KMS-11 (cell line): ENCODE measurements at regions not wholly inside any gene's neighbourhood (a gene's known extent, or its start where the extent isn't known, plus 50 kb on each side); places are given as distances from the start of the nearest gene placed in this dataset.

ENCODE experiments used
- H2AFZ ChIP-seq: fragments of 200-600 bp; sonication (generic); 2 replicates; pipeline ENCODE4 v1.6.1; 2016; ENCODE audit warnings: antibody characterized with exemption, mixed run types, low read depth
- H3K27ac ChIP-seq: fragments of 200-600 bp; sonication (generic); 2 replicates; pipeline ENCODE4 v1.6.1; 2016; ENCODE audit warnings: mild to moderate bottlenecking, mixed run types
- H3K27me3 ChIP-seq: fragments of 200-600 bp; sonication (generic); 2 replicates; pipeline ENCODE4 v1.6.1; 2017; ENCODE audit warnings: mild to moderate bottlenecking, low read depth, mixed run types, moderate library complexity; ENCODE audit not compliant: insufficient read depth
- H3K36me3 ChIP-seq: fragments of 200-600 bp; sonication (generic); 2 replicates; pipeline ENCODE4 v1.6.1; 2017; ENCODE audit warnings: mild to moderate bottlenecking, mixed run types; ENCODE audit not compliant: insufficient read depth
- H3K4me1 ChIP-seq: fragments of 200-600 bp; sonication (generic); 2 replicates; pipeline ENCODE4 v1.6.1; 2016; ENCODE audit warnings: mild to moderate bottlenecking, low read depth, mixed run types; ENCODE audit not compliant: poor library complexity, severe bottlenecking
- H3K4me2 ChIP-seq: fragments of 200-600 bp; sonication (generic); 2 replicates; pipeline ENCODE4 v1.7.0; 2016; ENCODE audit warnings: mild to moderate bottlenecking, mixed run types
- H3K4me3 ChIP-seq: fragments of 200-600 bp; sonication (generic); IDR thresholded peaks from 2 replicates; pipeline ENCODE4 v1.6.1; 2017; ENCODE audit warnings: low read depth, low read length, mixed read lengths; ENCODE audit not compliant: insufficient read depth
- H3K79me2 ChIP-seq: fragments of 200-600 bp; sonication (generic); 2 replicates; pipeline ENCODE4 v1.6.1; 2016; ENCODE audit warnings: low read depth, mixed run types; ENCODE audit not compliant: insufficient read depth
- H3K9ac ChIP-seq: fragments of 200-600 bp; sonication (generic); 2 replicates; pipeline ENCODE4 v1.6.1; 2016; ENCODE audit warnings: mild to moderate bottlenecking, mixed run types
- H4K20me1 ChIP-seq: fragments of 200-600 bp; sonication (generic); 2 replicates; pipeline ENCODE4 v1.6.1; 2016; ENCODE audit warnings: mild to moderate bottlenecking, mixed run types; ENCODE audit not compliant: insufficient read depth
- CTCF ChIP-seq: fragments of 200-600 bp; sonication (generic); conservative IDR thresholded peaks from 2 replicates; pipeline ENCODE4 v1.6.1; 2017; ENCODE audit warnings: low read depth, mild to moderate bottlenecking, antibody characterized with exemption, low read length, moderate library complexity, mixed read lengths

GRCh38 chr12:115571446-115571845 is 706.0 kb downstream of the MED13L start:
- no peaks in the 10 kb centered on the region for H4K20me1 ChIP-seq
- no peak overlapping the region for H2AFZ ChIP-seq
- H3K27me3 ChIP-seq: no peaks in the 10 kb centered on the region
- no peaks in the 10 kb centered on the region for H3K4me1 ChIP-seq
- H3K27ac ChIP-seq: no peak overlapping the region
- TF ChIP-seq CTCF: no peak
- H3K79me2 ChIP-seq: no peaks in the 10 kb centered on the region
- H3K36me3 ChIP-seq: no peaks in the 10 kb centered on the region
- H3K9ac ChIP-seq: no peak overlapping the region
- no peak overlapping the region for H3K4me2 ChIP-seq
- no peak overlapping the region for H3K4me3 ChIP-seq

- Histone ChIP-seq H3K9ac (no peak overlapping the region), H3K36me3 (no peaks in the 10 kb centered on the region), H3K27ac (no peak overlapping the region), H3K27me3 (no peaks in the 10 kb centered on the region), H3K79me2 (no peaks in the 10 kb centered on the region), H3K4me3 (no peak overlapping the region), H4K20me1 (no peaks in the 10 kb centered on the region), H3K4me2 (no peak overlapping the region), H3K4me1 (no peaks in the 10 kb centered on the region), H2AFZ (no peak overlapping the region)
- TF ChIP-seq CTCF: no peak
Observed at GRCh38 chr12:115571027-115571426, 706.5 kb downstream of the MED13L start.

GRCh38 chr12:115570069-115570777 is 707.3 kb downstream of the MED13L start:
- Histone ChIP-seq H3K4me3 (no peak overlapping the region), H3K27ac (no peak overlapping the region), H3K4me2 (no peak overlapping the region), H3K9ac (no peak overlapping the region), H3K27me3 (no peaks in the 10 kb centered on the region), H3K4me1 (no peaks in the 10 kb centered on the region), H2AFZ (no peak overlapping the region), H4K20me1 (no peaks in the 10 kb centered on the region), H3K79me2 (no peaks in the 10 kb centered on the region), H3K36me3 (no peaks in the 10 kb centered on the region)
- TF ChIP-seq CTCF: no peak

GRCh38 chr12:115569345-115570068 is 708.0 kb downstream of the MED13L start:
- no peak overlapping the region for H3K9ac ChIP-seq
- H3K27ac ChIP-seq: no peak overlapping the region
- no peak overlapping the region for H3K4me3 ChIP-seq
- H3K36me3 ChIP-seq: no peaks in the 10 kb centered on the region
- no peak overlapping the region for H2AFZ ChIP-seq
- no peak for TF ChIP-seq CTCF
- no peaks in the 10 kb centered on the region for H3K27me3 ChIP-seq
- no peaks in the 10 kb centered on the region for H3K79me2 ChIP-seq
- H3K4me1 ChIP-seq: no peaks in the 10 kb centered on the region
- H3K4me2 ChIP-seq: no peak overlapping the region
- H4K20me1 ChIP-seq: no peaks in the 10 kb centered on the region
